ENCODE measurements at regions not wholly inside any gene's neighbourhood (a gene's known extent, or its start where the extent isn't known, plus 50 kb on each side); places are given as distances from the start of the nearest gene placed in this dataset.

DNA sequence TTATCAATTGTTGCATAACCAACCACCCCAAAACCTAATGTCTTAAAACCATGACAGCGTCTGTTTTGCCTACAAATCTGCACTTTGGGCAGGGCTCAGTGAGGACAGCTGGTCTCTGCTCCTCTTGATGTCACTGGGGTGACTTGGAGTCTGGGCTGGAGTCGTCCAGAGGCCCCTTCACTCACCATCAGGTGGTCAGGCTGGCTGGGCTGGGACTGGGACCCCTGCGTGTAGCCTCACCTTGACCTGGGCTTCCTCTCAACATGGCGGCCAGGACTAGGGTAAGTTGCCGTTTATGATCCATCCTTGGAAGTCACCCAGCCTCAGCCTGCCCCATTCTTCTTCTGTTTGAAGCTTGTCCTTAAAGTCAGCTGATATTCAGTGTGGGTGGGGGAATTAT lies 116.8 kb upstream of the NKX1-1 start:
- no peak for TF ChIP-seq YY1 (IDR thresholded peaks at IDR 0.05; ENCODE audit: insufficient read depth, insufficient read length)
- no peak for TF ChIP-seq ZNF274 (IDR thresholded peaks at IDR 0.05; ENCODE audit: low read depth, low read length)
